ENCODE measurements at regions not wholly inside any gene's neighbourhood (a gene's known extent, or its start where the extent isn't known, plus 50 kb on each side); places are given as distances from the start of the nearest gene placed in this dataset.

- FAIRE-seq, result no peak
Observed at GRCh38 chr2:65880436-65880835, 448.0 kb upstream of the SPRED2 start.

- no peak for FAIRE-seq
Observed at GRCh38 chr2:65878011-65878340, 445.6 kb upstream of the SPRED2 start.

DNA sequence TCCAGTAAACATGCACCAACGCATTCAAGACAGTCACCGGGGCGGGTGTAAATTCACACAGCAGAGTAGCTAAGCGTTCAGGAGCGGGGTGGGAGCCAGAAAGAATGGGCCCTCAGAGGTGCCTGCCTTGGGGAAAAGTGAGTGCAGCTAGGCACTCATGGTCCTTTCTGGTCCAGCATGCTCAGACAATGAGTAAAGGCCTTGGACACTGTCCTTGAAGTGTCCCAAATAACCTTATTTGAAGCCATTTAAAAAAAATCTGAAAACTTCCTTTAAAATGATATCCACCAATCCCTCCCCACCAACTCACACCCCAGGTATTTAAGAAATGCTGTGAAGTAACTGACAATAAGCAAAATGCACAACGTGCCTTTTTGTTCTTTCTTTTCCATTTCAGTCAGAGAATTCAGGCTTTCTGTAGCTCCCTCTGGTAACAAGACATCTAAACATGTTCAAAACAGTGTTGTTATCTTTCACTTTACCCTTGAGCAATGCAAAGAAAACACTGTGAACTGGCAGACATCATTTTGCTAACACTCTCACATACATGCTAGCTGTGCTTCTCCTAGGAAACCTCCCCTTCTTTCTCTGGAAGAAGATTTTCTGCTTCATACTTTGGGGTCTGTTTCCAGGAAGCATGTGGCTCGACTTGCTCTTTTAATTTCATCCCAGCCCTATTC is 445.1 kb upstream of the SPRED2 start:
- no peak for FAIRE-seq

DNA sequence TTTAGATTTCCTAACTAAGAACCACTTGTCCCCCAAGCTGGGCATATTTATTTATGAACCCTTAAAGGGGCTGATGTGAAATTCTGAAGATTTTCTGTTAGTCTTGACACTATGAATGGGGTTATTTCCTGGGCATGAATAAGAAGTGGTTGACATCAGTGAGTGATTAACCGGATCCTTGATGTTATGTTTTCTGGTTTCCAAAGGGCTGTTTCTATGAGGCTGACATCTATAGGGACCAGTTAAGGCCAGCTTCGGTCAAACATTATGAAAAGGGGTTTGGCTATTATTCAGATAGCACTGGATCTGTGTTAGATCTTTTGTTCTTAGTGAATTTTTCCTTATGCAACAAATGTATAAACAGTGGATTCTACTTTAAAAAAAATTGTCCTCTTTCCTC is 443.7 kb upstream of the SPRED2 start:
- no peak for FAIRE-seq

- no peak for FAIRE-seq
Observed at GRCh38 chr2:65870826-65871225, 438.4 kb upstream of the SPRED2 start.

GRCh38 chr2:65869296-65869695 is 436.9 kb upstream of the SPRED2 start:
- no peak for FAIRE-seq

DNA sequence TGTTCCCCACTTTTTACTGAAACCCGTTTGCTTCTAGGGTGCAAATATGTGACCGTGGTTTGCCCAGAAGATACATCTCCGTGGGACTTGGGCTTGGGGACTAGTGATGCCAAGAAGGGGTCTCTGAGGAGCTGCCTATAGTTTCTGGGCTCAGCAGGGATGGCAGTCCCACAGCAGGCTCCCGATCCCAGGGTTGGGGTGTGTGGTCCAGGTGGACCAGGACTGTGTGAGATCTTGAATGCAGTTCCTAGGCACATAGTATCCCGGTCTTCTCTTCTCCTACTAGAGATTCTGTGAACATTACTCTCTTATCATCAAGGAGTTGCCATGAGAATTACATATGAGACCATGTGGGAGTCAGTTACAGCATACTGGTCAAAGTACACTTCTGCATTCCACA is 435.8 kb upstream of the SPRED2 start:
- no peak for FAIRE-seq

- FAIRE-seq, result no peak
Observed at GRCh38 chr2:65867446-65867845, 435.0 kb upstream of the SPRED2 start.

DNA sequence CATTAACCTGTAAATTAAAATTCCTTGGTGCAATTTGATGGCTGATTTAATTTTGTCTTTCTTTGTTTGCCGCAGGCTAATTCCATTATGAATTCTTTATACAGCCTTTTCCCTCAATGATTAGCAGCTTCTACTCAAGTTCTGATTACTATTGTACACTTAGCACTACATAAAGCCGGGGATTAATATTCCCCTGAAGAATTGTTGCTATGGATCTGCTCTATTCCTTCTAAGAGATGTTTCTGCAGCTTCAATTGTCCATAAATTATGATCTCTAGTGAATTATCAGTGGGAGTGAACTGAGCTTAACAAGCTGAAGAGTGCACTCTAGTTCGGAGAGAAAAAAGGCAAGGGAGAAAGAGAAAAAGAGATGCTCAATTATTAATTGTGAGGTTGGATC is 433.7 kb upstream of the SPRED2 start:
- no peak for FAIRE-seq

GRCh38 chr2:65864619-65865018 is 432.2 kb upstream of the SPRED2 start:
- no peak for FAIRE-seq

- no peak for FAIRE-seq
Observed at GRCh38 chr2:65863713-65864112, 431.3 kb upstream of the SPRED2 start.

DNA sequence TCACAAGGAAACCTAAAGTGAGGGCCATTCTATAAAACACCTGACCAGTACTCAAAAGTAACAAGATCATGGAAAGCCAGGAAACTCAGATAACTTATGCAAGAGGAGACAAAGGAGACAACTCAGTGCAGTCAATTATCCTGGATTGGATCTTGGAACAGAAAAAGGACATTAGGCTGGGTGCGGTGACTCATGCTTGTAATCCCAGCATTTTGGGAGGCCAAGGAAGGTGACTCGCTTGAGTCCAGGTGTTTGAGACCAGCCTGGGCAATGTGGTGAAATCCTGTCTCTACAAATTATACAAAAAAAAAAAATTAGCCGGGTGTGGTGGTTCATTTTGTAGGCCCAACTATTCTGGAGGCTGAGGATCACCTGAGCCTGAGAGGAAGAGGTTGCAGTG is 424.5 kb upstream of the SPRED2 start:
- no peak for FAIRE-seq

- FAIRE-seq, result no peak
Observed at GRCh38 chr2:65856423-65856822, 424.0 kb upstream of the SPRED2 start.

- no peak for FAIRE-seq
Observed at GRCh38 chr2:65850695-65851094, 418.3 kb upstream of the SPRED2 start.

DNA sequence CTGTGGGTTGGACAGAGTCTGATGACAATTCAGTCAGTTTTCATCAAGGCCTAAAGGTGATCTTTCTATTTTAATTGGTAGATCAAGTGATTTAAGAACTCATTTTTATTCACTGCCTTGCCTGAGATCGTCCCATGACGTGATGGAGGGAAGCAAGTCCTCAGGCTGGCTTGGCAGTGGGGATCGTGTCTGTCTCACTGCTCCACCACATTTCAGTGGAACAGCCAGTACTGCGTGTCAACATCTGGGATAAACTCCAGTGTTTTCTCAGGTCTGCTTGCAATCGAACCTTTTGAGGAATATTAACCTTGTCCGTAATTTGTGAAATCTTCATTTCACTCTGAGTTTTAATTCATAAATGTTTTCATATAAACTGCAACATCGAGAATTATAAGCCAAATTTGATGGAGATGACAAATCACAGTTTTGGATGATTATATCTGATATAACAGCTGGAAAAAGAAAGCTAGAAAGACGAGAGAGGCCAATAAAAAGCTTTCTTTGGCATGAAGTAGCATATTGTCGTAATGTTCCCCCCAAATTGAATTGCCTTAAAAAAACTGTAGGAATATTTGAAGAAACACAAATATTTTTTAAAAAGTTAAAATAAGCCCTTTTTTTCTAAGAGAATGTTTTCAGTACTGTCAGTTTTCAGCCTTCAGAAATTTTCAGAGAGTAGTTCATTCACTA is 414.7 kb upstream of the SPRED2 start:
- no peak for FAIRE-seq

- FAIRE-seq, result no peak
Observed at GRCh38 chr2:65845442-65846182, 413.2 kb upstream of the SPRED2 start.

DNA sequence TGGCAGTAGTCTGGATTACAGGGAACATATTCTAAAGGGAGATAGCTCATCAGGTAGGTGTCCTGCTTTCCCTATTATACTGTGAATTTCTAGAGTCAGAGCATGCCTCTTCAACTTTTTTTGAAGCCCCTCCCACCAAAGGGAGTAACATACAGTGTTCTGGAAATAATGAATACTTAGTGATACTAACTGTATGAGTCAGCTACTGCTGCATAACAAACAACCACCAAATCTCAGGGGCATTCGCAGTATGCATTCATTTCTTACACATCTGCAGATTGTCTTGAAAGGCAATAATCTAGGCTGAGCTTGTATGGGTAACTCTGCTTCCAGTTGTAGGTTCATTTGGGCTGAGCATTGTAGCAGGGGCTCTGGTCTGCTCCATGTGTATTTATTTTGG is 409.7 kb upstream of the SPRED2 start:
- no peak for FAIRE-seq

- FAIRE-seq, result no peak
Observed at GRCh38 chr2:65835975-65836549, 403.7 kb upstream of the SPRED2 start.

DNA sequence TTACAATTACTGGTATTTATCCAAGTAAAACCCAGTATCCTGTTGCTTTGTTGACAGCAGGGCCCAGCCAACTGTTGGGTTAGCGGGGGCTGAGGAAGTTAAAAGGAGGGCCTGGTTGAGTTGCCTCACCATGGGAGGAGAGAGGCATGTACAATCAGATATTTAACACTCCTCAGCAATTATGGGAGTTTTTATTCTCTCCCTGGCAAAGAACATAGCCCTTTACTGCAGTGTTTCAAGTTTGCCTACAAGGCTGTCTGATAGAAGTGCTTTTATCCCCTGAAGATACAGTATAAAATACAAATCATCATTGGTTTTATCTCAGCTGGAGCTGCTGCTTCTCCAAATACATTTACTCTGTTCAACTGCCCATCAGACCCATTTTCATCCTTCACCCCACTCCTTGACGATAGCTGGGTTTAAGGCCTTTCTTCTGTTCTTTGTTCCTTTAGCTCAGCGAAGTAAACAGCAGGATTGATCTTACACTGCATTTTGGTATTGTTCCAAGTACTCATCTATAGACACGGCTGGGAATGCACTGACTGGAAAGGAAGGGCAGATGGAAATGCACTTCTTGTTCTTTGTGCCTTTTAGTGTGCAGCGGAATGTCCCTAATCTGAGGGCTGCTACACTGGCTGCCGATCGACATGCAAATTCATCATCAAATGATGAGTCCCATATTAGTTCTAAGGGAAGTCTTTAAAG is 402.5 kb upstream of the SPRED2 start:
- FAIRE-seq, result no peak

DNA sequence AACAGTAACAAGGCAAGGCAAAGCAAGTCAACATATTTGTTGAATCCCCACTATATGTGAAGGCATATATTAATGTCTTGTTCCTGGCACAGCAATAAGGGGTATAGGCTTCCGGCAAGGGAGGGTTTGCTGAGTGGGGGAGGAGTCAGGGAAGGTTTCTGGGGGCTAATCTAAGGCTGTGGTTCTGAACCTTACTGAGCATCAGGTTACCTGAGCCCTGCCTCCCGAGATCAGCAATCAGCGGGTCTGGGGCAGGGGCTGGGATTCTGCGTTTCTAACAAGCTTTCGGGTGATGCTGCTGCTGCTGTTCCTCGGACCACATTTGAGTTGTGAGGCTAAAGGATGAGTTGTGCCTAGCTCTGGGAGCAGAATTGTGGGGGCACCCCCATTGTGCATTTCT is 401.7 kb upstream of the SPRED2 start:
- FAIRE-seq, result no peak

- no peak for FAIRE-seq
Observed at GRCh38 chr2:65831509-65831908, 399.1 kb upstream of the SPRED2 start.

DNA sequence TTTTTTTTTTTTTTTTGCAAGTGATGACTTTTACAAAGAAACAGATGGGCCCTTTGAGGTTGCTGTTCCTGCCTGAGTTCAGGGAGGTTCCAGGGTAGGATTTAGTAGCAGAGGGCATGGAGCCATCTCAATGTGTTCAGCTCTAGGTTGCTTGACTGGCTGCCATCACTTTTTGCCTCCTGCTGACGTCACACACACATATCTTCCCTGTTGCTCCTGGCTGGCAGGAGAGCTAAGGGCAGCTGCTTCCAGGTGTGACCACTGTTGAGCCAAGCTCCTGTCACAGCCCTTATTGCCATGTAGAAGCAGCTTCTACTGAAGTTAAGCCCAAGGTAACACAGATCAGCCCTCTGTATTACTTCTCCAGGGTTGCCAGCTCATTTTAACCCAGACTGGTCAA is 394.2 kb upstream of the SPRED2 start:
- no peak for FAIRE-seq

DNA sequence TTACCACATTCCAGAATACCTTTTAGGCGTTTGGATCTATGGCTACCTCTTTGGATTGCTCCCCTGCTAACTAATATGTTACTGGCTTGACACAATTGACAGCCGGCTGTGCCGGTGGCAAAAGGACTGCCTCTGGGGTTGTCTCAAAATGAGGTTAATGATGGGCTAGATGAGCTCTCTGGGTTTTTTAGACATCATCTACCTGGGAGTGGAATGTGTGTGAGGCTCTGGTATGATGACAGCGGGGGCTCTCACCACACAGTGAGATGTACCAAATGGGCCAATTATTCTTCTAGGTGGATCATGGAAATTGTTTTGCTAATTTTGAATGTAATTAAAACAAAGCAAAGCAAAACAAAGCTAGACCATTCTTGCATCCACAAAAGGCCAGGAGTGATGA is 391.1 kb upstream of the SPRED2 start:
- no peak for FAIRE-seq

Measured in A204.1 (cell line).